ENCODE measurements at regions not wholly inside any gene's neighbourhood (a gene's known extent, or its start where the extent isn't known, plus 50 kb on each side); places are given as distances from the start of the nearest gene placed in this dataset.
"Not testable (repeated sequence)": the region's sequence is repeated elsewhere in the genome, so short reads cannot be mapped to it uniquely, and the experiment has no call there.

DNA sequence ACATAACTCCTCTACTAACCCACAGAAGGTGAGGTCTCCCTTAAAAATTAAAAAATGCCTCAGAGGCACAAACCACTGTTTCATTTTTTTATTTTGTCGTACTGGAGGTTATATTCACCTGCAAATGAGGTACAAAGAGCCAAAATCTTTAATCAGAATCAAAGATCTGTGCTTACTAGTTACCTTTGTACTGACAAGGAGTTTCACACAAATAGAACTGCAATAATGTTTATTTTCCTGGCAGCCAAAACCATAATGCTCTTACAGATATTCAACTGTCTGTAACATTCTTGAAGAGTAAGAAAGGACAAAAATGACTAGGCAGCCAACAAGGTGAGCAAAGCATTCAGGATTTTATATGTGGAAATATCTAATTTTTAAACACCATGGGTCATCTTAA is 105.1 kb upstream of the NOL4 start:
- H3K4me3 Mint-ChIP-seq = no peak overlapping the region
- no peaks in the 10 kb centered on the region for H3K36me3 Mint-ChIP-seq (ENCODE audit: low read depth)
- no peaks in the 10 kb centered on the region for H3K4me1 Mint-ChIP-seq
- H3K9me3 Mint-ChIP-seq = peaks cover 11% of the 10 kb centered on the region
- no peaks in the 10 kb centered on the region for H3K27me3 Mint-ChIP-seq
- no peak overlapping the region for H3K27ac Mint-ChIP-seq
- no peak for ATAC-seq (replicated peaks)

GRCh38 chr18:34330308-34330707 is 105.6 kb upstream of the NOL4 start:
- no peak for ATAC-seq (replicated peaks)
- Mint-ChIP-seq H3K4me3 (no peak overlapping the region), H3K27me3 (no peaks in the 10 kb centered on the region), H3K9me3 (peaks cover 11% of the 10 kb centered on the region), H3K27ac (no peak overlapping the region), H3K4me1 (no peaks in the 10 kb centered on the region), H3K36me3 (ENCODE audit: low read depth) (no peaks in the 10 kb centered on the region)

DNA sequence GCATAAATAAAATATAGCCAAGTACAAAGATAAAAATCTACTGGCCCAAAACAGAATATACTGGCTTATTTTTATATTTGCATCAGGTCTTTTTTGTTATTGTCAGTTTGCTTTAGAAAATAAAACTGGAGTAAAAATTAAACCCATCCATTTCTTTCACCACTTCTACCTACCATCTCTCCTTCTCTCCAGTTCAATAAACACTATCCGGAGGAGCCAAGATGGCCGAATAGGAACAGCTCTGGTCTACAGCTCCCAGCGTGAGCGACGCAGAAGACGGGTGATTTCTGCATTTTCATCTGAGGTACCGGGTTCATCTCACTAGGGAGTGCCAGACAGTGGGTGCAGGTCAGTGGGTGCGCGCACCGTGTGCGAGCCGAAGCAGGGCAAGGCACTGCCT is 106.2 kb upstream of the NOL4 start:
- not testable (repeated sequence) for ATAC-seq (replicated peaks); H3K4me1 Mint-ChIP-seq; H3K36me3 Mint-ChIP-seq (ENCODE audit: low read depth); H3K27me3 Mint-ChIP-seq; H3K4me3 Mint-ChIP-seq; H3K9me3 Mint-ChIP-seq; H3K27ac Mint-ChIP-seq

GRCh38 chr18:34331343-34331742 is 106.6 kb upstream of the NOL4 start:
- not testable (repeated sequence) for H3K36me3 Mint-ChIP-seq (ENCODE audit: low read depth); H3K9me3 Mint-ChIP-seq; H3K4me1 Mint-ChIP-seq; H3K4me3 Mint-ChIP-seq; H3K27ac Mint-ChIP-seq; H3K27me3 Mint-ChIP-seq; ATAC-seq (replicated peaks)

GRCh38 chr18:34339155-34339554 is 114.4 kb upstream of the NOL4 start:
- no peak for ATAC-seq (replicated peaks)
- Mint-ChIP-seq H3K27ac (no peak overlapping the region), H3K4me3 (no peak overlapping the region), H3K36me3 (ENCODE audit: low read depth) (no peaks in the 10 kb centered on the region), H3K27me3 (no peaks in the 10 kb centered on the region), H3K4me1 (no peaks in the 10 kb centered on the region), H3K9me3 (peaks cover 25% of the 10 kb centered on the region)

- ATAC-seq (replicated peaks) = no peak
- Mint-ChIP-seq H3K4me3 (no peak overlapping the region), H3K4me1 (no peaks in the 10 kb centered on the region), H3K27ac (no peak overlapping the region), H3K9me3 (peaks cover 25% of the 10 kb centered on the region), H3K27me3 (no peaks in the 10 kb centered on the region), H3K36me3 (ENCODE audit: low read depth) (no peaks in the 10 kb centered on the region)
Observed at GRCh38 chr18:34342960-34343359, 118.2 kb upstream of the NOL4 start.

DNA sequence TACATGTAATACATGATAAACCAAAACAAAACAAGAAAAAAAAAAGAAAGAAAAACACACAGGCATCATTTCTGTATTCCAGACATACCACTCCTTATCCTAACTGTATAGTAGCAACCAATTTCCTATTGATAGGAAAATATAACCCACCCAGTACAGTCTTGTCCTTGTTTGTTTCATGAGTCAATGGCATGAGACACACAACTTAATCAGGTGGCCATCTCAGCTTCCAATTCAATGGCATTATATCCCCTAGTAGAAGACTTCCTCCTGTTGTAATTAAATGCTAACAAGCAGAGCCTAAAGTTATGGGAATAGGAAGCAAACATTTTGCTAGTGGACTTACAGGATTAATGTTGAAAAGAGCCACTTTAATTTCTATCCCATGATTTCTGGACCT is 121.0 kb upstream of the NOL4 start:
- peaks cover 22% of the 10 kb centered on the region for H3K9me3 Mint-ChIP-seq
- H3K27ac Mint-ChIP-seq = no peak overlapping the region
- no peak for ATAC-seq (replicated peaks)
- H3K27me3 Mint-ChIP-seq = no peaks in the 10 kb centered on the region
- no peaks in the 10 kb centered on the region for H3K4me1 Mint-ChIP-seq
- H3K36me3 Mint-ChIP-seq (ENCODE audit: low read depth) = no peaks in the 10 kb centered on the region
- no peak overlapping the region for H3K4me3 Mint-ChIP-seq

GRCh38 chr18:34350778-34351177 is 126.1 kb upstream of the NOL4 start:
- Mint-ChIP-seq H3K27me3 (no peaks in the 10 kb centered on the region), H3K36me3 (ENCODE audit: low read depth) (no peaks in the 10 kb centered on the region), H3K4me3 (no peak overlapping the region), H3K9me3 (peaks cover 13% of the 10 kb centered on the region), H3K4me1 (no peaks in the 10 kb centered on the region), H3K27ac (no peak overlapping the region)
- no peak for ATAC-seq (replicated peaks)

- no peak overlapping the region for H3K27ac Mint-ChIP-seq
- no peaks in the 10 kb centered on the region for H3K36me3 Mint-ChIP-seq (ENCODE audit: low read depth)
- no peak overlapping the region for H3K4me3 Mint-ChIP-seq
- ATAC-seq (replicated peaks) = no peak
- H3K9me3 Mint-ChIP-seq = peaks cover 17% of the 10 kb centered on the region
- H3K4me1 Mint-ChIP-seq = no peaks in the 10 kb centered on the region
- no peaks in the 10 kb centered on the region for H3K27me3 Mint-ChIP-seq
Observed at GRCh38 chr18:34352385-34353163, 127.9 kb upstream of the NOL4 start.

- Mint-ChIP-seq H3K36me3 (ENCODE audit: low read depth) (no peaks in the 10 kb centered on the region), H3K4me3 (no peak overlapping the region), H3K27me3 (no peaks in the 10 kb centered on the region), H3K27ac (no peak overlapping the region), H3K4me1 (no peaks in the 10 kb centered on the region), H3K9me3 (peaks cover 21% of the 10 kb centered on the region)
- ATAC-seq (replicated peaks) = no peak
Observed at GRCh38 chr18:34354351-34354750, 129.6 kb upstream of the NOL4 start.

DNA sequence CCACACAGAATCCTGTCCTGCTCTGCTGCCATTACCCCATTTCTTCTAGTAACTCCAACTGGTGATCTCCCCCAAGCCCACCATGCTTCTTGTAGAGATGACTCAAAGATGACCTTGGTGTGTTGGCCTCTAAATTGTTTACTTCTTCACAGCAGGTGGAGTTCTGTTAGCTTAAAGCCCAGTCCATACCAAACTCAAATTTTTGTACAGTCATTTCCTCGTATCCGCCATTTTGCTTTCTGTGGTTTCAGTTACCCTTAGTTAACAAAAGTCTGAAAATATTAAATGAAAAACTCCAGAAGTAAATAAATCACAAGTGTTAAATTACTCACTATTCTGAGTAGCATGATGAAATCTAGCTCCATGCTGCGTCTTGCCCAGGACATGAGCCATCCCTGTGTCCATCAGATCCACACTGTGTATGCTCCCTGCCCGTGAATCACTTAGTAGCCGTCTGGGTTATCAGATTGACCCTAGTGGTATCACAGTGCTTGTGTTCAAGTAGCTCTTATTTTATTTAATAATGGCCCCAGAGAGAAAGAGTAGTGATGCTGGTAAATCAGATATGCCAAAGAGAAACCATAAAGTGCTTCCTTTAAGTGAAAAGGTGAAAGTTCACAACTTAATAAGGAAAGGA is 133.3 kb upstream of the NOL4 start:
- H3K9me3 Mint-ChIP-seq = peaks cover 16% of the 10 kb centered on the region
- H3K4me1 Mint-ChIP-seq = no peaks in the 10 kb centered on the region
- no peak for ATAC-seq (replicated peaks)
- no peak overlapping the region for H3K4me3 Mint-ChIP-seq
- H3K36me3 Mint-ChIP-seq (ENCODE audit: low read depth) = no peaks in the 10 kb centered on the region
- no peaks in the 10 kb centered on the region for H3K27me3 Mint-ChIP-seq
- H3K27ac Mint-ChIP-seq = no peak overlapping the region

DNA sequence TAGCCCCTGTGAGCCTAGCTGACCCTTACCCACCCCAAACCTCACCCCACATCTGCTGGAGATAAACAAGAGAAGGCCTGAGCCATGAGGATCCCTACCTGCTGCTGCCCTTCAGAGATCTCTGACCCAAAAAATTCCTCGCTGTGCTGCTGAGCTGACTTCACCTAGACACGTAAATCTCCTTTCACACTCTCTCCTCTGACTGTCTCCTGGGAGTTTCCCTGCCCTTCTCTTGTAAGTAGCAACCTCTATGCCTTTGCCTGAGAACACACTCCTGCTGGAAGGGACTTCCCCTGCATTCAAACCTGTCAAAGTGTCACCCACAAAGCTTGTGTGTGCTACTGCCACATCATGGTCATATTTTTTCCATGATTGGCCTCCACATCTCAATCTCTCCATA is 134.2 kb upstream of the NOL4 start:
- Mint-ChIP-seq H3K4me1 (no peaks in the 10 kb centered on the region), H3K36me3 (ENCODE audit: low read depth) (no peaks in the 10 kb centered on the region), H3K27ac (no peak overlapping the region), H3K9me3 (peaks cover 16% of the 10 kb centered on the region), H3K27me3 (no peaks in the 10 kb centered on the region), H3K4me3 (no peak overlapping the region)
- ATAC-seq (replicated peaks) = no peak

- H3K27ac Mint-ChIP-seq = no peak overlapping the region
- no peaks in the 10 kb centered on the region for H3K36me3 Mint-ChIP-seq (ENCODE audit: low read depth)
- ATAC-seq (replicated peaks) = no peak
- H3K9me3 Mint-ChIP-seq = peaks cover 9% of the 10 kb centered on the region
- no peak overlapping the region for H3K4me3 Mint-ChIP-seq
- no peaks in the 10 kb centered on the region for H3K27me3 Mint-ChIP-seq
- H3K4me1 Mint-ChIP-seq = no peaks in the 10 kb centered on the region
Observed at GRCh38 chr18:34364699-34365098, 140.0 kb upstream of the NOL4 start.

GRCh38 chr18:34370704-34371395 is 146.1 kb upstream of the NOL4 start:
- H3K4me1 Mint-ChIP-seq = no peaks in the 10 kb centered on the region
- H3K9me3 Mint-ChIP-seq = peaks cover 8% of the 10 kb centered on the region
- no peak for ATAC-seq (replicated peaks)

DNA sequence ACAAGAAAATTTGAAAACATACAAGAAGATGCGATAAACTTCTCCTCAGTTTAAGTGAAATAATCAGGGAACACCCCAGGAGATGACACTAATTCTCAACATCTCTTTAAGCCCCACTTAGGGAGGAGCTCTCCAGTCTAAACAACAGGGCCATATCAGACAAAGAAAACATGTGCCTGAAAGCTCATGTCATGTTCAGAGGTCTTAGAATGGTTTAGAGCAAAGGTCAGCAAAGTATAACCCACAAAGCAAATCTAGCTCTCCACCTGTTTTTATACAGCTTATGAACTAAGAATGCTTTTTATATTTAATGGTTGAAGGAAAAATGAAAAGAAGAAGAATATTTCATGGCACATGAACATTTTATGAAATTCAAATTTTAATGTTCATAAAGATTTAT is 155.6 kb upstream of the NOL4 start:
- no peaks in the 10 kb centered on the region for H3K4me1 Mint-ChIP-seq
- ATAC-seq (replicated peaks) = no peak
- no peak overlapping the region for H3K27ac Mint-ChIP-seq
- H3K36me3 Mint-ChIP-seq (ENCODE audit: low read depth) = no peaks in the 10 kb centered on the region
- H3K27me3 Mint-ChIP-seq = no peaks in the 10 kb centered on the region
- peaks cover 20% of the 10 kb centered on the region for H3K9me3 Mint-ChIP-seq
- H3K4me3 Mint-ChIP-seq = no peak overlapping the region

More at GRCh38 chr18:34370704-34371395, 146.1 kb upstream of the NOL4 start:
- Mint-ChIP-seq H3K4me3 (no peak overlapping the region), H3K36me3 (ENCODE audit: low read depth) (no peaks in the 10 kb centered on the region), H3K27me3 (no peaks in the 10 kb centered on the region), H3K27ac (no peak overlapping the region)
